ENCODE measurements at regions not wholly inside any gene's neighbourhood (a gene's known extent, or its start where the extent isn't known, plus 50 kb on each side); places are given as distances from the start of the nearest gene placed in this dataset.

- no peak for TF ChIP-seq POLR2A (IDR thresholded peaks at IDR 0.05)
- no peak for TF ChIP-seq CTCF (IDR thresholded peaks at IDR 0.05)
- Histone ChIP-seq H3K36me3 (no peaks in the 10 kb centered on the region), H3K27ac (no peak overlapping the region), H3K4me1 (no peaks in the 10 kb centered on the region), H3K4me3 (replicated peaks in 1 of 3) (no peak overlapping the region), H3K9me3 (no peaks in the 10 kb centered on the region), H3K27me3 (peaks cover 8% of the 10 kb centered on the region)
- no peak for DNase-seq
- intact Hi-C loops (cut with DNase I) = no loop called here
- WGBS, 2 donors = 71 to 76% methylated on average over 3 of the region's 3 CpGs
These were observed 270.6 kb downstream of the SLITRK6 start for GRCh38 chr13:85528491-85529217.

GRCh38 chr13:85527316-85527715 is 271.9 kb downstream of the SLITRK6 start:
- TF ChIP-seq POLR2A (IDR thresholded peaks at IDR 0.05) (no peak), CTCF (IDR thresholded peaks at IDR 0.05) (no peak)
- no peak for DNase-seq
- WGBS, 2 donors = 97% methylated on average over 4 of the region's 4 CpGs
- no peak overlapping the region for H3K27ac ChIP-seq
- H3K9me3 ChIP-seq = no peaks in the 10 kb centered on the region
- H3K4me1 ChIP-seq = no peaks in the 10 kb centered on the region
- H3K36me3 ChIP-seq = no peaks in the 10 kb centered on the region
- peaks cover 8% of the 10 kb centered on the region for H3K27me3 ChIP-seq
- no peak overlapping the region for H3K4me3 ChIP-seq (replicated peaks in 1 of 3)
- intact Hi-C loops (cut with DNase I) = no loop called here

GRCh38 chr13:85525411-85525810 is 273.8 kb downstream of the SLITRK6 start:
- WGBS, 2 donors = 68 to 80% methylated on average over 2 of the region's 2 CpGs
- DNase-seq = no peak
- intact Hi-C loops (cut with DNase I) = no loop called here
- H3K4me3 ChIP-seq (replicated peaks in 1 of 3) = no peak overlapping the region
- TF ChIP-seq CTCF (IDR thresholded peaks at IDR 0.05) (no peak), POLR2A (IDR thresholded peaks at IDR 0.05) (no peak)
- peaks cover 5% of the 10 kb centered on the region for H3K27me3 ChIP-seq
- H3K4me1 ChIP-seq = no peaks in the 10 kb centered on the region
- H3K36me3 ChIP-seq = no peaks in the 10 kb centered on the region
- H3K9me3 ChIP-seq = no peaks in the 10 kb centered on the region
- H3K27ac ChIP-seq = no peak overlapping the region

GRCh38 chr13:85521657-85522056 is 277.6 kb downstream of the SLITRK6 start:
- WGBS, 2 donors = 70 to 88% methylated on average over 2 of the region's 2 CpGs
- Histone ChIP-seq H3K27me3 (peaks cover under 1% of the 10 kb centered on the region), H3K36me3 (no peaks in the 10 kb centered on the region), H3K27ac (no peak overlapping the region), H3K4me3 (replicated peaks in 1 of 3) (no peak overlapping the region), H3K9me3 (no peaks in the 10 kb centered on the region), H3K4me1 (no peaks in the 10 kb centered on the region)
- intact Hi-C loops (cut with DNase I) = no loop called here
- TF ChIP-seq POLR2A (IDR thresholded peaks at IDR 0.05) = no peak
- TF ChIP-seq CTCF (IDR thresholded peaks at IDR 0.05) = no peak
- DNase-seq = no peak

- Histone ChIP-seq H3K27ac (no peak overlapping the region), H3K27me3 (no peaks in the 10 kb centered on the region), H3K4me3 (replicated peaks in 1 of 3) (no peak overlapping the region), H3K4me1 (no peaks in the 10 kb centered on the region), H3K36me3 (no peaks in the 10 kb centered on the region), H3K9me3 (no peaks in the 10 kb centered on the region)
- TF ChIP-seq CTCF (IDR thresholded peaks at IDR 0.05) = no peak
- TF ChIP-seq POLR2A (IDR thresholded peaks at IDR 0.05) = no peak
- no peak for DNase-seq
- intact Hi-C loops (cut with DNase I) = no loop called here
These were observed 278.8 kb downstream of the SLITRK6 start for GRCh38 chr13:85520445-85520844.
